ENCODE measurements at regions not wholly inside any gene's neighbourhood (a gene's known extent, or its start where the extent isn't known, plus 50 kb on each side); places are given as distances from the start of the nearest gene placed in this dataset.

DNA sequence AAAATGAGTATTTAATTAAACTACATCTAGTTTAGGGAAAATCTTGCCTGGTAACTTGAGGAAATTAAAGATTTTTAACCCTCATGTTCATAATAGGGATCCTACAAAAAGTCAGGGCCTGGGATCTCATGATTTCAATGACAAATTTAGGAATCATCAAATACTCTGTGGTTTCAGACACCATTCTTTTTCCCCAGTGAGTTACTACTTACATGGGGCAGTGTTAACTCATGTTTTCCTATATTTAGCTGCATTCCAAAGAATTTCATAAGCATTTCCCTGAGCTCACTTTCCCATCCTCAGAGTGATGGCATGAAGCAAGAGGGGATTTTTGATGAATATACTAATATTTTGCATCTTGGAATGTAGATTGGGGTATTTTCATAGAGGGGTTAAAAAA is 321.7 kb downstream of the CENPW start:
- intact Hi-C loops (cut with micrococcal nuclease), result no loop called here
- H3K36me3 Mint-ChIP-seq (ENCODE audit: insufficient read depth, unreplicated experiment), result no peaks in the 10 kb centered on the region
- H3K9me3 Mint-ChIP-seq (ENCODE audit: unreplicated experiment), result no peaks in the 10 kb centered on the region
- H3K4me1 Mint-ChIP-seq (ENCODE audit: insufficient read depth, unreplicated experiment), result no peaks in the 10 kb centered on the region
- POLR2A ChIA-PET, result interaction anchor here (0.7 kb wide), 1 partner anchor 665 kb away, joined by 4 read pairs; no protein-coding TSS in a partner anchor
- H3K4me3 Mint-ChIP-seq (ENCODE audit: unreplicated experiment), result no peak overlapping the region
- H3K27me3 Mint-ChIP-seq (ENCODE audit: insufficient read depth, unreplicated experiment), result peaks cover 13% of the 10 kb centered on the region
- peak; percentile 10 for DNase-seq (ENCODE audit: unreplicated experiment)
- no TSS peak for BruUV-seq (replicated peaks)
- TF ChIP-seq, protein P1, sequence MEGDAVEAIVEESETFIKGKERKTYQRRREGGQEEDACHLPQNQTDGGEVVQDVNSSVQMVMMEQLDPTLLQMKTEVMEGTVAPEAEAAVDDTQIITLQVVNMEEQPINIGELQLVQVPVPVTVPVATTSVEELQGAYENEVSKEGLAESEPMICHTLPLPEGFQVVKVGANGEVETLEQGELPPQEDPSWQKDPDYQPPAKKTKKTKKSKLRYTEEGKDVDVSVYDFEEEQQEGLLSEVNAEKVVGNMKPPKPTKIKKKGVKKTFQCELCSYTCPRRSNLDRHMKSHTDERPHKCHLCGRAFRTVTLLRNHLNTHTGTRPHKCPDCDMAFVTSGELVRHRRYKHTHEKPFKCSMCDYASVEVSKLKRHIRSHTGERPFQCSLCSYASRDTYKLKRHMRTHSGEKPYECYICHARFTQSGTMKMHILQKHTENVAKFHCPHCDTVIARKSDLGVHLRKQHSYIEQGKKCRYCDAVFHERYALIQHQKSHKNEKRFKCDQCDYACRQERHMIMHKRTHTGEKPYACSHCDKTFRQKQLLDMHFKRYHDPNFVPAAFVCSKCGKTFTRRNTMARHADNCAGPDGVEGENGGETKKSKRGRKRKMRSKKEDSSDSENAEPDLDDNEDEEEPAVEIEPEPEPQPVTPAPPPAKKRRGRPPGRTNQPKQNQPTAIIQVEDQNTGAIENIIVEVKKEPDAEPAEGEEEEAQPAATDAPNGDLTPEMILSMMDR (IDR thresholded peaks at IDR 0.05; ENCODE audit: unreplicated experiment), result no peak
- CTCF ChIA-PET, result interaction anchor here (0.8 kb wide), 2 partner anchors 132 to 461 kb away, joined by 3 to 6 read pairs; no protein-coding TSS in a partner anchor
- H3K27ac Mint-ChIP-seq (ENCODE audit: low read depth, unreplicated experiment), result no peak overlapping the region

DNA sequence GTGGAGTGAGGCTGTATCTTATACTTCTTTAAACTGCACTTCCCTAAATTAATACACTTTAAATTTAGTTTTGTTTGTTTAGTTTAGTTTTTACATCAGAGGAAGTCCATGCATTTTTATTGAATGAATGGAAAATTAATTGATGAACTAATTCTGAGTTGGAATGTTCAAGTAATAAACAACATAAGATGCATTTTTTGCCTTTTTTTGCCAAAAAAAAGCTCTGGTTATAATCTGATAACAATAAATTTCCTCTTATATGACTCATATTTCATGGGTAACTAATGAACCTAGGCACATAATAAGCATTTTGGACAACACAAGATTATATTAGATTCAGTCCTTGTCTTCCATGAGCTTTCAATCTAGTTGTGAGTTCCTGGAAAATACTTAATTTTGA is 323.1 kb downstream of the CENPW start:
- CTCF ChIA-PET, result interaction anchor here (1.5 kb wide), 1 partner anchor 8 kb away, joined by 3 read pairs; no protein-coding TSS in a partner anchor
- intact Hi-C loops (cut with micrococcal nuclease), result no loop called here
- no peak for DNase-seq (ENCODE audit: unreplicated experiment)
- TF ChIP-seq, protein P1 (IDR thresholded peaks at IDR 0.05; ENCODE audit: unreplicated experiment), result no peak
- BruUV-seq (replicated peaks), result no TSS peak
- H3K4me3 Mint-ChIP-seq (ENCODE audit: unreplicated experiment), result no peak overlapping the region
- H3K27me3 Mint-ChIP-seq (ENCODE audit: insufficient read depth, unreplicated experiment), result peaks cover 13% of the 10 kb centered on the region
- H3K4me1 Mint-ChIP-seq (ENCODE audit: insufficient read depth, unreplicated experiment), result no peaks in the 10 kb centered on the region
- no peaks in the 10 kb centered on the region for H3K9me3 Mint-ChIP-seq (ENCODE audit: unreplicated experiment)
- H3K36me3 Mint-ChIP-seq (ENCODE audit: insufficient read depth, unreplicated experiment), result no peaks in the 10 kb centered on the region
- H3K27ac Mint-ChIP-seq (ENCODE audit: low read depth, unreplicated experiment), result no peak overlapping the region
- POLR2A ChIA-PET, result interaction anchor here (0.7 kb wide), 1 partner anchor 626 kb away, joined by 3 read pairs; no protein-coding TSS in a partner anchor

DNA sequence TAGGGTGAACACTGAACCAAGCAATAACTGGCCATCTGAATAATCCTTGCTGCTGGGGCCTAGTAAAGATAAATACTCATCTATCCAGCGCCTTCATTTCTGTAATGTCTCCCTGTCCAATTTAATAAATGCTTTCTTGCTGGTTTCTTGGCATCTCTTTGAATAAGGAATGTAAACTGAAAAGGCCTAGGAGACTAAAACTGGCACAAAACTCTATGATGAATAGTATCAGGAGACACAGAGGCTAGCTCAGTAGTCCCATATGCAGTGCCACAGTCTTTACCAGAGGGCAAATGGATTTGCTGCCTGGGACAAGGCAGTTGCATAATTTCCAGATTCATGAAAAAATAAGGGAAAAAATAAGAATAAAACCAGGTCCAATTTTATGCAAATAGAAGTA is 324.4 kb downstream of the CENPW start:
- BruUV-seq (replicated peaks), result no TSS peak
- Mint-ChIP-seq H3K9me3 (ENCODE audit: unreplicated experiment) (no peaks in the 10 kb centered on the region), H3K36me3 (ENCODE audit: insufficient read depth, unreplicated experiment) (no peaks in the 10 kb centered on the region), H3K27ac (ENCODE audit: low read depth, unreplicated experiment) (no peak overlapping the region), H3K4me1 (ENCODE audit: insufficient read depth, unreplicated experiment) (no peaks in the 10 kb centered on the region), H3K4me3 (ENCODE audit: unreplicated experiment) (no peak overlapping the region), H3K27me3 (ENCODE audit: insufficient read depth, unreplicated experiment) (peaks cover 1% of the 10 kb centered on the region)
- no peak for DNase-seq (ENCODE audit: unreplicated experiment)
- TF ChIP-seq, protein P1 (IDR thresholded peaks at IDR 0.05; ENCODE audit: unreplicated experiment), result no peak
- ChIA-PET CTCF (interaction anchor here (1.5 kb wide), 1 partner anchor 9 kb away, joined by 3 read pairs; no protein-coding TSS in a partner anchor), POLR2A (interaction anchor here (0.7 kb wide), 1 partner anchor 608 kb away, joined by 3 read pairs; no protein-coding TSS in a partner anchor)
- intact Hi-C loops (cut with micrococcal nuclease), result no loop called here

DNA sequence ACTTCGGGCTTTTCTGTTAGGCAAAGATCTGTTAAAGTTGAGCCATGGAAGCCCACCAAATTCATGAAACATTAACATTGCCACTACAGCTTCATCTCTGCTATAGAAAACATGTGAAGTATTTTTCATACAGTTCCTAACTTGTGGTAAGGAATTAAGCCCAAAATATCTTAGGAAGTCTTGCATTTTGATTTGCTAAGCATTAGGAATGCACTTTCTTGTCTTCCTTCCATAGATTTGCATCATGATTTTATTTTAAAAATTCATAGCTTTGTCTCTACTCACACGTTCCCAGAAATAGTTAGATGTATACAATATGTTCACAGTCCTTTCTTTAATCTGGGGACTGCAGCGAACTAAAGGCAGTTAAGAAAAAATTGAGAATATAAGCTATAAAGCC is 325.6 kb downstream of the CENPW start:
- Mint-ChIP-seq H3K4me1 (ENCODE audit: insufficient read depth, unreplicated experiment) (no peaks in the 10 kb centered on the region), H3K27ac (ENCODE audit: low read depth, unreplicated experiment) (no peak overlapping the region), H3K36me3 (ENCODE audit: insufficient read depth, unreplicated experiment) (no peaks in the 10 kb centered on the region), H3K27me3 (ENCODE audit: insufficient read depth, unreplicated experiment) (no peaks in the 10 kb centered on the region), H3K9me3 (ENCODE audit: unreplicated experiment) (no peaks in the 10 kb centered on the region), H3K4me3 (ENCODE audit: unreplicated experiment) (no peak overlapping the region)
- DNase-seq (ENCODE audit: unreplicated experiment), result no peak
- TF ChIP-seq, protein P1 (IDR thresholded peaks at IDR 0.05; ENCODE audit: unreplicated experiment), result no peak
- intact Hi-C loops (cut with micrococcal nuclease), result no loop called here
- ChIA-PET CTCF (interaction anchor here (0.6 to 1.9 kb wide), 2 partner anchors 9 to 136 kb away, joined by 3 to 5 read pairs; no protein-coding TSS in a partner anchor), POLR2A (no interaction called here)
- no TSS peak for BruUV-seq (replicated peaks)

All from MCF 10A (cell line).